Endothelial cell of umbilical vein (primary cell): ENCODE measurements at regions not wholly inside any gene's neighbourhood (a gene's known extent, or its start where the extent isn't known, plus 50 kb on each side); places are given as distances from the start of the nearest gene placed in this dataset.

Source experiments
- BruUV-seq: library from RNA; stranded (reverse); fragments of 400-500 nt; replicated peaks from 2 replicates; lab custom pipeline; 2021; lab: Mats Ljungman, UMichigan
- CTCF ChIA-PET: fragments of 300-600, 350-600 bp; sonication (Branson Sonifier 250); formaldehyde crosslinking; loops from one replicate; lab custom pipeline; 2021; ENCODE audit warnings: antibody characterized with exemption, inconsistent platforms; lab: Charles Lee
- POLR2A ChIA-PET: fragments of 300-600, 350-600 bp; sonication (Branson Sonifier 250); formaldehyde crosslinking; loops from one replicate; lab custom pipeline; 2021; ENCODE audit warnings: antibody characterized with exemption, inconsistent platforms; lab: Charles Lee
- DNase-seq: peaks from one replicate; pipeline ENCODE4 v3.0.0-alpha.2; 2011; ENCODE audit warnings: low read depth, low spot score
- FAIRE-seq: peaks from 2 replicates; lab custom pipeline; 2011; peaks lifted over from hg19 to GRCh38; lab: Jason Lieb, UNC
- H2AFZ ChIP-seq: 2 replicates; pipeline ENCODE4 v1.6.0; 2012; ENCODE audit warnings: low read depth, low read length, control low read depth, inconsistent platforms
- H3K27ac ChIP-seq: 2 replicates; pipeline ENCODE4 v1.5.1; 2011; ENCODE audit warnings: low read depth, mild to moderate bottlenecking, control low read depth, low read length, moderate library complexity; ENCODE audit not compliant: insufficient read depth
- H3K27me3 ChIP-seq, 2 experiments: 2 replicates each; pipeline versions ENCODE4 v1.6.0 to v1.6.1; 2011; ENCODE audit warnings: low read length in 2 of 2, mixed read lengths in 1 of 2; ENCODE audit not compliant: control insufficient read depth in 2 of 2, insufficient read depth in 2 of 2
- H3K36me3 ChIP-seq, 2 experiments: 2 replicates in 1 of 2; 3 replicates in 1 of 2; pipeline ENCODE4 v1.5.1; 2011; ENCODE audit warnings: low read length in 2 of 2, mild to moderate bottlenecking in 1 of 2, moderate library complexity in 1 of 2; ENCODE audit not compliant: control insufficient read depth in 2 of 2, insufficient read depth in 2 of 2; ENCODE audit errors: extremely low read depth in 1 of 2
- H3K4me1 ChIP-seq: 3 replicates; pipeline ENCODE4 v1.5.1; 2011; ENCODE audit warnings: mild to moderate bottlenecking, low read length; ENCODE audit not compliant: control insufficient read depth, insufficient read depth; ENCODE audit errors: extremely low read depth
- H3K4me2 ChIP-seq: 2 replicates; pipeline ENCODE4 v1.6.1; 2011; ENCODE audit warnings: low read length, control low read depth, mixed read lengths; ENCODE audit not compliant: insufficient read depth
- H3K4me3 ChIP-seq, 3 experiments: fragments of 200-600 bp in 1 of 3; sonication (generic), shearing (Covaris generic) in 1 of 3; replicated peaks in 1 of 3; 2 replicates each; pipeline ENCODE4 v1.5.1; 2011 to 2016; ENCODE audit warnings: control low read depth in 3 of 3, low read length in 3 of 3, mild to moderate bottlenecking in 2 of 3, inconsistent platforms in 1 of 3, low read depth in 1 of 3, moderate library complexity in 1 of 3; ENCODE audit not compliant: insufficient read depth in 1 of 3
- H3K79me2 ChIP-seq: 2 replicates; pipeline ENCODE4 v1.6.0; 2012; ENCODE audit warnings: low read length, inconsistent platforms; ENCODE audit not compliant: control insufficient read depth, insufficient read depth
- H3K9ac ChIP-seq: replicated peaks from 2 replicates; pipeline ENCODE3; 2011; ENCODE audit warnings: low read length, control low read depth; ENCODE audit not compliant: insufficient read depth; ENCODE audit errors: extremely low read depth
- H3K9me1 ChIP-seq: replicated peaks from 3 replicates; pipeline ENCODE4 v1.6.0; 2011; ENCODE audit warnings: mild to moderate bottlenecking, low read length; ENCODE audit not compliant: control insufficient read depth, insufficient read depth; ENCODE audit errors: extremely low read depth
- H3K9me3 ChIP-seq: replicated peaks from 2 replicates; pipeline ENCODE4 v1.5.1; 2012; ENCODE audit warnings: low read length, inconsistent platforms; ENCODE audit not compliant: control insufficient read depth, insufficient read depth
- H4K20me1 ChIP-seq: replicated peaks from 2 replicates; pipeline ENCODE3; 2011; ENCODE audit warnings: mild to moderate bottlenecking, low read length; ENCODE audit not compliant: control insufficient read depth, insufficient read depth; ENCODE audit errors: extremely low read depth
- EZH2 ChIP-seq: IDR thresholded peaks from 2 replicates; pipeline ENCODE4 v1.6.1; 2012; ENCODE audit warnings: borderline replicate concordance, low read depth, mild to moderate bottlenecking, moderate library complexity, low read length, inconsistent platforms; ENCODE audit not compliant: severe bottlenecking
- GATA2 ChIP-seq: IDR thresholded peaks from 2 replicates; pipeline ENCODE4 v1.7.0; 2011; ENCODE audit warnings: low read depth, mild to moderate bottlenecking, moderate library complexity, mixed read lengths, low read length; ENCODE audit not compliant: insufficient read length, insufficient read depth
- JUN ChIP-seq: IDR thresholded peaks from 2 replicates; pipeline ENCODE4 v1.6.1; 2011; ENCODE audit warnings: borderline replicate concordance, low read depth; ENCODE audit not compliant: insufficient read length, insufficient read depth
- MYC ChIP-seq: IDR thresholded peaks from one replicate; pipeline ENCODE4 v1.6.1; 2011; ENCODE audit warnings: mild to moderate bottlenecking, low read depth, low read length
- POLR2A ChIP-seq: IDR thresholded peaks from 2 replicates; pipeline ENCODE4 v1.6.1; 2012; ENCODE audit warnings: low read depth, mild to moderate bottlenecking, control low read depth, low read length
- dilution Hi-C: fragments of 300-500 bp; cut with MboI; formaldehyde crosslinking; loops from one replicate; pipeline ENCODE4 v1.15.0; 2019; ENCODE audit warnings: low sequenced_read_pairs; ENCODE audit not compliant: extremely low pct_ligation_motif_present
- intact Hi-C: fragments of 100-400 bp; cut with micrococcal nuclease; formaldehyde crosslinking; loops from one replicate; pipeline ENCODE4 v1.10.0; 2022
- TF ChIP-seq, protein P1 (sequence below), 2 donors: IDR thresholded peaks; 1 replicate in 1 of 2; 2 replicates in 1 of 2; pipeline ENCODE4 v1.5.1; 2011; ENCODE audit warnings: low read length in 2 of 2, mild to moderate bottlenecking in 2 of 2, moderate library complexity in 2 of 2, control low read depth in 1 of 2, inconsistent platforms in 1 of 2, low read depth in 1 of 2; ENCODE audit not compliant: insufficient read depth in 1 of 2; ENCODE audit errors: extremely low read depth in 1 of 2

DNA sequence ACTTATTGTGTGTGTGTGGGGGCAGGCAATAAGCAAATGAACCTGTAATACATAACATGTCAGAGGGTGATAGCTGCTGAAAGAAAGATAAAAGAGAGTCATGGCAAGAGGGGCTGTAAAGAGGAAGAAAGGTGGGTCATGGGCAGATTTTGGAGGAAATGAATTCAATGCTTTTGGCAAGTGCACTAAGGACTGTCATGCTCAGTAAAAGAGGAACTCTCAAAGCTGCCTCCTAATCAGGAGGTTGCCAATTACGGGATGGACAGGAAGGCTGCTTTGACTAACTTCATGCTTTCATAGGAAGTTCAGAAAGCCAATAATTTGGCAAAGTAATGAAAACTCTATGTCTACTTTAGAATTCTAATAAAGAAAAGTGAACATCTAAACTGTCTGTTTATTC lies 401.2 kb downstream of the SH2D4B start:
- BruUV-seq: no TSS peak
- TF ChIP-seq POLR2A (no peak), GATA2 (no peak), JUN (no peak)
- Histone ChIP-seq H2AFZ (no peak overlapping the region), H3K4me3 (no peak overlapping the region), H3K27ac (no peak overlapping the region), H3K9me3 (no peaks in the 10 kb centered on the region), H3K9me1 (no peaks in the 10 kb centered on the region), H3K36me3 (no peaks in the 10 kb centered on the region), H3K4me1 (no peaks in the 10 kb centered on the region), H3K4me2 (no peak overlapping the region), H4K20me1 (no peaks in the 10 kb centered on the region), H3K9ac (no peak overlapping the region), H3K79me2 (no peaks in the 10 kb centered on the region), H3K27me3 (no peaks in the 10 kb centered on the region)
- DNase-seq (no peak), FAIRE-seq (no peak)
- intact Hi-C loops: no loop called here
- POLR2A ChIA-PET: no interaction called here
- dilution Hi-C loops: no loop called here
- CTCF ChIA-PET: no interaction called here

GRCh38 chr10:80945264-80945880 lies 407.7 kb downstream of the SH2D4B start:
- POLR2A ChIA-PET: no interaction called here

More at GRCh38 chr10:80945264-80945880, 407.7 kb downstream of the SH2D4B start:
- dilution Hi-C loops (no loop called here), intact Hi-C loops (no loop called here)
- no peak overlapping the region for H3K27ac ChIP-seq
- H4K20me1 ChIP-seq: no peaks in the 10 kb centered on the region
- H3K4me2 ChIP-seq: no peak overlapping the region
- no peaks in the 10 kb centered on the region for H3K27me3 ChIP-seq
- no peak overlapping the region for H2AFZ ChIP-seq
- no peaks in the 10 kb centered on the region for H3K79me2 ChIP-seq
- H3K9ac ChIP-seq: no peak overlapping the region
- no peaks in the 10 kb centered on the region for H3K36me3 ChIP-seq
- no TSS peak for BruUV-seq
- H3K4me1 ChIP-seq: no peaks in the 10 kb centered on the region
- H3K9me1 ChIP-seq: no peaks in the 10 kb centered on the region
- H3K4me3 ChIP-seq: no peak overlapping the region
- TF ChIP-seq, protein P1, sequence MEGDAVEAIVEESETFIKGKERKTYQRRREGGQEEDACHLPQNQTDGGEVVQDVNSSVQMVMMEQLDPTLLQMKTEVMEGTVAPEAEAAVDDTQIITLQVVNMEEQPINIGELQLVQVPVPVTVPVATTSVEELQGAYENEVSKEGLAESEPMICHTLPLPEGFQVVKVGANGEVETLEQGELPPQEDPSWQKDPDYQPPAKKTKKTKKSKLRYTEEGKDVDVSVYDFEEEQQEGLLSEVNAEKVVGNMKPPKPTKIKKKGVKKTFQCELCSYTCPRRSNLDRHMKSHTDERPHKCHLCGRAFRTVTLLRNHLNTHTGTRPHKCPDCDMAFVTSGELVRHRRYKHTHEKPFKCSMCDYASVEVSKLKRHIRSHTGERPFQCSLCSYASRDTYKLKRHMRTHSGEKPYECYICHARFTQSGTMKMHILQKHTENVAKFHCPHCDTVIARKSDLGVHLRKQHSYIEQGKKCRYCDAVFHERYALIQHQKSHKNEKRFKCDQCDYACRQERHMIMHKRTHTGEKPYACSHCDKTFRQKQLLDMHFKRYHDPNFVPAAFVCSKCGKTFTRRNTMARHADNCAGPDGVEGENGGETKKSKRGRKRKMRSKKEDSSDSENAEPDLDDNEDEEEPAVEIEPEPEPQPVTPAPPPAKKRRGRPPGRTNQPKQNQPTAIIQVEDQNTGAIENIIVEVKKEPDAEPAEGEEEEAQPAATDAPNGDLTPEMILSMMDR (IDR thresholded peaks at IDR 0.05; ENCODE audit: extremely low read depth in 1 of 2, insufficient read depth in 1 of 2, low read depth in 1 of 2, low read length in 2 of 2): peak in 1 of 2 donors; percentile 20
- TF ChIP-seq MYC (no peak), EZH2 (no peak)
- no peaks in the 10 kb centered on the region for H3K9me3 ChIP-seq
- FAIRE-seq (no peak), DNase-seq (peak; percentile 1)
- CTCF ChIA-PET: interaction anchor here (0.6 to 1.4 kb wide), 3 partner anchors 21 to 281 kb away, joined by 3 read pairs; no protein-coding TSS in a partner anchor
